ENCODE measurements at regions not wholly inside any gene's neighbourhood (a gene's known extent, or its start where the extent isn't known, plus 50 kb on each side); places are given as distances from the start of the nearest gene placed in this dataset.

GRCh38 chr3:88280326-88280725 lies 130.6 kb downstream of the C3orf38 start:
- RAD21 ChIA-PET (ENCODE audit: unreplicated experiment), result no interaction called here
- no peaks in the 10 kb centered on the region for H3K36me3 ChIP-seq (ENCODE audit: control insufficient read depth in 2 of 2, insufficient read depth in 2 of 2, low read length in 1 of 2)
- POLR2A ChIA-PET, result no interaction called here
- DNase-seq (ENCODE audit: low read depth, low spot score), result no peak
- no peak for TF ChIP-seq FOXK2 (IDR thresholded peaks at IDR 0.05)
- TF ChIP-seq RCOR1 (conservative IDR thresholded peaks at IDR 0.05; ENCODE audit: low read depth, low read length), result no peak
- no peak for TF ChIP-seq ZBTB11 (CRISPR knock-in tag; IDR thresholded peaks at IDR 0.05)
- TF ChIP-seq MYB (IDR thresholded peaks at IDR 0.05; ENCODE audit: borderline replicate concordance, low read depth, low read length), result no peak
- TF ChIP-seq ESRRA (IDR thresholded peaks at IDR 0.05; ENCODE audit: low read length), result no peak
- TF ChIP-seq BCL3 (IDR thresholded peaks at IDR 0.05; ENCODE audit: borderline replicate concordance, insufficient read depth, low read depth, low read length, poor library complexity, severe bottlenecking), result no peak
- no peak for TF ChIP-seq YY1 (IDR thresholded peaks at IDR 0.05; ENCODE audit: low read depth, low read length)
- TF ChIP-seq ZBED1 (IDR thresholded peaks at IDR 0.05; ENCODE audit: borderline replicate concordance), result no peak
- H3K9ac ChIP-seq (ENCODE audit: control insufficient read depth, insufficient read depth, low read length), result no peak overlapping the region
- H3K4me2 ChIP-seq (ENCODE audit: control insufficient read depth, insufficient read depth), result no peak overlapping the region
- H3K4me1 ChIP-seq (ENCODE audit: control insufficient read depth, insufficient read depth, low read length), result no peaks in the 10 kb centered on the region
- in situ Hi-C loops (cut with MboI), result no loop called here
- no peak overlapping the region for H3K4me3 ChIP-seq
- CTCF ChIA-PET, result no interaction called here
- H3K27ac ChIP-seq (ENCODE audit: control insufficient read depth, insufficient read depth), result no peak overlapping the region
- no peak for ATAC-seq
- SMC1A ChIA-PET (ENCODE audit: uncharacterized antibody, unreplicated experiment), result no interaction called here
- BruUV-seq (replicated peaks), result no TSS peak
- no peaks in the 10 kb centered on the region; a peak in 1 of 4 replicates for H3K27me3 ChIP-seq (replicated peaks in 1 of 2; ENCODE audit: control insufficient read depth in 2 of 2, insufficient read depth in 2 of 2, low read length in 1 of 2)
- H4K20me1 ChIP-seq (ENCODE audit: control insufficient read depth, insufficient read depth), result no peaks in the 10 kb centered on the region
- no peaks in the 10 kb centered on the region for H3K9me3 ChIP-seq (replicated peaks; ENCODE audit: control insufficient read depth, insufficient read depth, low read length)
- H3K79me2 ChIP-seq (ENCODE audit: control insufficient read depth, insufficient read depth, low read length), result no peaks in the 10 kb centered on the region
- 33% methylated on average over 3 of the region's 3 CpGs for WGBS (ENCODE audit: insufficient coverage, insufficient replicate concordance, low lambda C conversion rate, missing lambda C conversion rate)
- intact Hi-C loops (cut with micrococcal nuclease; ENCODE audit: unreplicated experiment), result no loop called here
- FAIRE-seq, result no peak
- no peak overlapping the region for H2AFZ ChIP-seq (ENCODE audit: control insufficient read depth, low read depth, low read length)

Measured in GM12878 (cell line).